Lower leg skin (tissue), 4 donors: ENCODE measurements at regions not wholly inside any gene's neighbourhood (a gene's known extent, or its start where the extent isn't known, plus 50 kb on each side); places are given as distances from the start of the nearest gene placed in this dataset.

Source experiments
- DNase-seq, 2 donors: peaks; one replicate each; pipeline ENCODE4 v3.0.0-alpha.2; 2019; ENCODE audit warnings: low spot score in 2 of 2
- H3K4me3 ChIP-seq: fragments of 200-600 bp; sonication (generic); 2 replicates; pipeline ENCODE4 v1.5.1; 2017; ENCODE audit warnings: mild to moderate bottlenecking, low read depth; ENCODE audit not compliant: poor library complexity, severe bottlenecking
- CTCF ChIP-seq, 3 donors: fragments of 450-650 bp; IDR thresholded peaks; one replicate each; pipeline ENCODE4 v1.5.1; 2016; ENCODE audit warnings: antibody characterized with exemption in 3 of 3, mild to moderate bottlenecking in 3 of 3, moderate library complexity in 2 of 3
- POLR2A ChIP-seq, 2 donors: fragments of 450-650 bp; IDR thresholded peaks; one replicate each; pipeline ENCODE4 v1.6.1; 2016 to 2017; ENCODE audit warnings: antibody characterized with exemption in 2 of 2, mild to moderate bottlenecking in 1 of 2, moderate library complexity in 1 of 2
- WGBS, 2 donors: methylation state at CpG; one replicate each; pipeline ENCODE4 v1.1.5; 2018; 5-methylcytosine and 5-hydroxymethylcytosine counted together
- intact Hi-C: fragments of 100-400 bp; cut with DNase I; formaldehyde crosslinking; loops from one replicate; pipeline ENCODE4 v1.15.0; 2023; ENCODE audit warnings: low total_unique reads

- intact Hi-C loops = no loop called here
- H3K4me3 ChIP-seq = no peak overlapping the region
- 41 to 57% methylated on average over 1 of the region's 1 CpG for WGBS, 2 donors
- DNase-seq = no peak
- no peak for TF ChIP-seq POLR2A (IDR thresholded peaks at IDR 0.05)
- no peak for TF ChIP-seq CTCF (IDR thresholded peaks at IDR 0.05)
Measured at GRCh38 chr6:76135481-76135880, 63.0 kb upstream of the IMPG1 start.

- no peak overlapping the region for H3K4me3 ChIP-seq
- intact Hi-C loops = no loop called here
- 44 to 56% methylated on average over 2 of the region's 2 CpGs for WGBS, 2 donors
- no peak for DNase-seq
- TF ChIP-seq POLR2A (IDR thresholded peaks at IDR 0.05) (no peak), CTCF (IDR thresholded peaks at IDR 0.05) (no peak)
Measured at GRCh38 chr6:76134651-76135050, 62.2 kb upstream of the IMPG1 start.

- intact Hi-C loops = no loop called here
- no peak for TF ChIP-seq CTCF (IDR thresholded peaks at IDR 0.05)
- TF ChIP-seq POLR2A (IDR thresholded peaks at IDR 0.05) = no peak
- WGBS, 2 donors = 40 to 67% methylated on average over 1 of the region's 1 CpG
- no peak for DNase-seq
- H3K4me3 ChIP-seq = no peak overlapping the region
Measured at GRCh38 chr6:76124018-76124417, 51.6 kb upstream of the IMPG1 start.
